Heart left ventricle (tissue), 16 donors: ENCODE measurements at regions not wholly inside any gene's neighbourhood (a gene's known extent, or its start where the extent isn't known, plus 50 kb on each side); places are given as distances from the start of the nearest gene placed in this dataset.

Source experiments
- ATAC-seq, 4 donors: fragments of 200-7000 bp; cut with Tn5 transposase; one replicate each; pipeline ENCODE4 v1.9.1; 2020 to 2022; ENCODE audit warnings: moderate library complexity in 4 of 4, mild to moderate bottlenecking in 3 of 4, moderate number of reproducible peaks in 1 of 4
- DNase-seq, 5 donors: peaks; one replicate each; pipeline ENCODE4 v3.0.0-alpha.2; 2020
- H3K27ac ChIP-seq, 12 donors: fragments of 200-600 bp; sonication (generic) in 4 of 12; one replicate each; pipeline versions ENCODE4 v1.5.0 to v1.8.0; 2016 to 2022; ENCODE audit warnings: mild to moderate bottlenecking in 2 of 12
- H3K27me3 ChIP-seq, 9 donors: fragments of 200-600 bp; sonication (generic) in 2 of 9; one replicate each; pipeline versions ENCODE4 v1.5.1 to v1.8.0; 2016 to 2022; ENCODE audit warnings: mild to moderate bottlenecking in 3 of 9
- H3K36me3 ChIP-seq, 9 donors: fragments of 200-600 bp; sonication (generic) in 2 of 9; one replicate each; pipeline versions ENCODE4 v1.5.0 to v1.8.0; 2018 to 2022; ENCODE audit warnings: mild to moderate bottlenecking in 2 of 9
- H3K4me1 ChIP-seq, 12 donors: fragments of 200-600 bp; sonication (generic) in 4 of 12; one replicate each; pipeline versions ENCODE4 v1.5.0 to v1.8.0; 2016 to 2022; ENCODE audit warnings: mild to moderate bottlenecking in 3 of 12
- H3K4me3 ChIP-seq, 12 donors: fragments of 200-600 bp; sonication (generic) in 4 of 12; one replicate each; pipeline versions ENCODE4 v1.5.0 to v1.8.0; 2017 to 2022; ENCODE audit warnings: mild to moderate bottlenecking in 9 of 12, moderate library complexity in 4 of 12
- H3K9me3 ChIP-seq, 12 donors: fragments of 200-600 bp; sonication (generic) in 4 of 12; one replicate each; pipeline versions ENCODE4 v1.5.0 to v1.8.0; 2016 to 2022; ENCODE audit warnings: mild to moderate bottlenecking in 1 of 12
- POLR2A ChIP-seq, 2 donors: fragments of 450-650 bp; IDR thresholded peaks; one replicate each; pipeline ENCODE4 v1.6.1; 2017; ENCODE audit warnings: antibody characterized with exemption in 2 of 2, mild to moderate bottlenecking in 2 of 2, moderate library complexity in 2 of 2
- WGBS, 4 donors: extraction: QIAGEN DNeasy Blood & Tissue Kit in 2 of 4; methylation state at CpG; one replicate each; pipeline versions ENCODE4 v1.1.5 to v1.1.7; 2013 to 2018; 5-methylcytosine and 5-hydroxymethylcytosine counted together
- intact Hi-C, 10 donors: fragments of 100-400 bp; cut with DNase I; formaldehyde crosslinking; loops; one replicate each; pipeline versions ENCODE4 v1.11.1 to v1.14.2; 2022
- TF ChIP-seq, protein P1 (sequence below), 12 donors: fragments of 200-600 bp; sonication (generic) in 4 of 12; IDR thresholded peaks; one replicate each; pipeline versions ENCODE4 v1.5.0 to v1.8.0; 2018 to 2022; ENCODE audit warnings: antibody characterized with exemption in 12 of 12, mild to moderate bottlenecking in 5 of 12
- donor health status: ischemic (EF 13 %, LVEDD 7.1; RV severe dilation, severe dysfunction).
- donor health status: healthy with polysubstance abuse.
- donor health status: DM: no; HTN: yes; CAD: no.
- donor health status: DM: no; HTN: no; CAD: no.
- donor health status: ischemic (EF 25% LVEDD 6.9; RV normal size, moderate dysfunction).
- donor health status: ischemic (EF 25% LVEDD 5.7; RV mildly dilated, moderate dysfunction).
- donor health status: healthy.
- donor health status: DM: yes; HTN: yes; CAD: no.
- donor health status: ischemic (EF 35%, LVEDD 5.7; RV mildly dilated, moderate dysfunction).
- donor health status: nonischemic (EF 11% LVEDD 7.7; RV severe dilation, severe dysfunction).
- donor health status: DM: yes; HTN: yes; CAD: no.
- donor health status: PGD.
- donor health status: ischemic (EF 29% LVEDD 5.4; RV normal size, mild dysfunction).
- donor health status: nonischemic (EF 23%, LVEDD 6.1; RV moderate dilation, normal function).

DNA sequence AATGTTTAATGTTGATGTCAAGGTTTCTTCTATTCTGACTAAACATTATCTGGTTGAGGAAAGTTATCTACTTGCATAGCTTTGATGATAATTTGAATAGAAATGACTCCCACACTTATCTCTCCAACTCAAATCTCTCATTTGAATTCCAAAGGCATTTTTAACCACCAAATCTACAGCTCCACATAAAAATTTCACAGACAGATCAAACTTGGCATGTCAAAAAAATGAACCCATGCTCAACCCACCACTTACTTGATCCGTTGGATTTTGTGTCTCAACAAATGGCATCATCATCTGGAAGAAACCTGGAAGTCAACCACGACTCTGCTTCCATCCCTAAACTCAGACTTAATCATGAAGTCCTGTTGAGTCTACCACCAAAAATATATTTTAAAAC is 1050.4 kb downstream of the EFNB2 start:
- WGBS, 4 donors = 72 to 77% (median 76%) methylated on average over 2 of the region's 2 CpGs

DNA sequence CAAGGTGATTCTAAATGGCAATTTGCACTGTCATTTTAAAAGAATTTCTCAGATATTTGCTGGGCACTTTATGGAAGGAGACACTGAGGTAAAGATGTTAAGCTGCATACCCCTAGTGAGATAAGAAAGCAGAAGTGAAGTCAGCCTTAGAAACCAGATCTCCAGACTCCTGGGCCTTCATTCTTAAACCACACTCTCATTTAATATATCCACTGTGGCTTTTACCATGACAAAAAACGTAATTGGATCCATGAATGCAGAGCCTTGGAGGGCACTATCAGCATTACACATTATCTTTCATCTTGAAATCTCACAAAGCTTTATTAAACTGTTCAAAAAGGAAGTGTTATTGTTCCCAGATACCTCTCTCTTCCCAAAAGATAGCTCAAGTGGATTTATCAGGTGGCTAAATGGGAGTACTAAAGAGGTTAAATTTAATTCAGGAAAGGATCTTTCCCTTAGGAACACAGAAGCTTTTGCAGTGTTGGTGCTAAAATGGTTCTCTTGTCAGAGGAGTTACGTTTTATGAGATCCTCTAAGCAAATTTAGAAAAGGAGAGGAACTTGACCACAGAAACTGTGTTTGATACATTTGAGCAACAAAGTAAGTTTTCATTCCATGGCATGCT is 1060.4 kb downstream of the EFNB2 start:
- Histone ChIP-seq H3K36me3 (no peaks in the 10 kb centered on the region), H3K4me1 (no peaks in the 10 kb centered on the region), H3K27me3 (no peaks in the 10 kb centered on the region), H3K4me3 (no peak overlapping the region), H3K27ac (no peak overlapping the region), H3K9me3 (no peaks in the 10 kb centered on the region)
- no peak for DNase-seq
- WGBS, 4 donors = 51 to 59% (median 54%) methylated on average over 2 of the region's 2 CpGs
- no peak for ATAC-seq
- intact Hi-C loops = no loop called here
- TF ChIP-seq, protein P1, sequence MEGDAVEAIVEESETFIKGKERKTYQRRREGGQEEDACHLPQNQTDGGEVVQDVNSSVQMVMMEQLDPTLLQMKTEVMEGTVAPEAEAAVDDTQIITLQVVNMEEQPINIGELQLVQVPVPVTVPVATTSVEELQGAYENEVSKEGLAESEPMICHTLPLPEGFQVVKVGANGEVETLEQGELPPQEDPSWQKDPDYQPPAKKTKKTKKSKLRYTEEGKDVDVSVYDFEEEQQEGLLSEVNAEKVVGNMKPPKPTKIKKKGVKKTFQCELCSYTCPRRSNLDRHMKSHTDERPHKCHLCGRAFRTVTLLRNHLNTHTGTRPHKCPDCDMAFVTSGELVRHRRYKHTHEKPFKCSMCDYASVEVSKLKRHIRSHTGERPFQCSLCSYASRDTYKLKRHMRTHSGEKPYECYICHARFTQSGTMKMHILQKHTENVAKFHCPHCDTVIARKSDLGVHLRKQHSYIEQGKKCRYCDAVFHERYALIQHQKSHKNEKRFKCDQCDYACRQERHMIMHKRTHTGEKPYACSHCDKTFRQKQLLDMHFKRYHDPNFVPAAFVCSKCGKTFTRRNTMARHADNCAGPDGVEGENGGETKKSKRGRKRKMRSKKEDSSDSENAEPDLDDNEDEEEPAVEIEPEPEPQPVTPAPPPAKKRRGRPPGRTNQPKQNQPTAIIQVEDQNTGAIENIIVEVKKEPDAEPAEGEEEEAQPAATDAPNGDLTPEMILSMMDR (IDR thresholded peaks at IDR 0.05) = no peak
- no peak for TF ChIP-seq POLR2A (IDR thresholded peaks at IDR 0.05)

More for the DNA sequence above, 1050.4 kb downstream of the EFNB2 start:
- Histone ChIP-seq H3K4me1 (no peaks in the 10 kb centered on the region), H3K9me3 (peaks cover 0 to 8% (median 0%) of the 10 kb centered on the region in 12 donors), H3K27me3 (no peaks in the 10 kb centered on the region), H3K27ac (no peak overlapping the region), H3K4me3 (no peak overlapping the region), H3K36me3 (no peaks in the 10 kb centered on the region)
- DNase-seq = no peak
- ATAC-seq = no peak
- TF ChIP-seq, protein P1 (IDR thresholded peaks at IDR 0.05) = no peak
- TF ChIP-seq POLR2A (IDR thresholded peaks at IDR 0.05) = no peak
- intact Hi-C loops = no loop called here

DNA sequence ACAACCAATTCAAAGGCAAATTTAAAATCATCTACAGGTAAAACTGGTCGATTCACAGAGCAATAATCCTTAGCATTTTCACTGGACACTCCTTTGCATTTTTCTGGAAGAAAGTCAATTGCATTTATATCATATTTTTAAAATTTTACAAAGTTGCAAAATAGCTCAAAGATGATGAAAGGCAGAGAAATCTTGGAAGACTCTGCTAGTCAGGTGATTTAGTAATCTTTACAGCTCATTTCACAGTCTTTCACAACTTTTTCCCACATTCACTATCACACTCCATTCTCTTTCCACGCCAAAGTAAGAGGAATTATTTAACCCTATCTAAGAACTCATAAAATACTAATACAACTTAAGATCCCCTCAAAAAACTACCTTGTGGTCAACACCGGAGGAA is 1063.8 kb downstream of the EFNB2 start:
- no peak for ATAC-seq
- H3K27ac ChIP-seq = no peak overlapping the region
- intact Hi-C loops = no loop called here

DNA sequence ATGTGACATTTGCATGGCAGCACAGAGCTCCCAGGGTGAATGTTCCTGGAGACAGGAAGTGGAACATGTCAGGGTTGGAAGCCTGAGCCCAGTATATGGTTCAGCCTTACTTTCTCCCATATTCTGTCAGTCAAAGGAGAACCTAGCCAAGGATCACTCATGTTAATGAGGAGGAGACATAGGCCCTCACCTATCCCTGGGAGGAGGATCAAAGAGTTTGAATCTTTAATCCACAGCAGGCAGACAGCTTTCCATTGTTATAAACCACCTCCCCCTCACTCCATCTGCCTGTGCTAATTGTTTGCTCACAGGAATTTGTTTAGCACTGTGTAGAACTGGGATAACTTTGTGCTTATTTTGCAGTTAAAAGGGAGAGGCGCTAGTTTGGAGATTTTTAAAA is 1069.1 kb downstream of the EFNB2 start:
- H3K27ac ChIP-seq = no peak overlapping the region
- intact Hi-C loops = no loop called here
- no peak for DNase-seq
- no peak for ATAC-seq
- H3K36me3 ChIP-seq = no peaks in the 10 kb centered on the region
- H3K27me3 ChIP-seq = no peaks in the 10 kb centered on the region
- no peak overlapping the region for H3K4me3 ChIP-seq
- H3K4me1 ChIP-seq = no peaks in the 10 kb centered on the region
- 79 to 92% (median 89%) methylated on average over 1 of the region's 1 CpG for WGBS, 4 donors
- H3K9me3 ChIP-seq = no peaks in the 10 kb centered on the region
- TF ChIP-seq, protein P1 (IDR thresholded peaks at IDR 0.05) = no peak
- no peak for TF ChIP-seq POLR2A (IDR thresholded peaks at IDR 0.05)

More for the DNA sequence above, 1063.8 kb downstream of the EFNB2 start:
- H3K4me1 ChIP-seq = no peaks in the 10 kb centered on the region
- no peak overlapping the region for H3K4me3 ChIP-seq
- H3K36me3 ChIP-seq = no peaks in the 10 kb centered on the region
- H3K27me3 ChIP-seq = no peaks in the 10 kb centered on the region
- no peak for DNase-seq
- no peaks in the 10 kb centered on the region for H3K9me3 ChIP-seq
- TF ChIP-seq, protein P1 (IDR thresholded peaks at IDR 0.05) = no peak
- no peak for TF ChIP-seq POLR2A (IDR thresholded peaks at IDR 0.05)
- 80 to 86% (median 85%) methylated on average over 3 of the region's 3 CpGs for WGBS, 4 donors
